ENCODE measurements at regions not wholly inside any gene's neighbourhood (a gene's known extent, or its start where the extent isn't known, plus 50 kb on each side); places are given as distances from the start of the nearest gene placed in this dataset.
A peak's percentile ranks its signal among the peaks of the same experiment; 100 is the strongest.

DNA sequence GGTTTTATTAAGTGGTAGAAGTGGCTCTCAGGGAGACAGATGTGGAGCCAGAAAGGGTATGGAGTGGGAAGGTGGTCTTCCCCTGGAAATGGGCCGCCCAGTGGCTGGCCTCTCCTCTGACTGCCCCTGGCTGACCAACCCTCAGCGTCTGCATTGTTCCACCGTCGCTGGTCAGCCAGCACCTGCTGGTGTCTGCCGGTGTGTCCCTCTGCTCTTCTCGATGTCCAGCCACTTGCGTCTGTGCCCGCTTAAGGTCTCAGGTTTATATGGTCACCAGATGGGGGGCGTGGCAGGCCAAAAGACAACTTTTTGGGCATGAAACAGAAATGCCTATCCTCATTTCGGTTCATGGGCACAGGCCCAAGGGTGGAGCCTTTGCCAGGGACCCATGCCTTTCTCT is 1221.5 kb downstream of the JRKL start:
- no peak for DNase-seq
- Histone ChIP-seq H3K4me1 (replicated peaks; ENCODE audit: insufficient read depth) (no peaks in the 10 kb centered on the region), H4K20me1 (ENCODE audit: insufficient read depth) (no peaks in the 10 kb centered on the region), H3K9me2 (ENCODE audit: insufficient read depth) (no peaks in the 10 kb centered on the region), H3K27me3 (ENCODE audit: insufficient read depth, low read depth) (no peaks in the 10 kb centered on the region), H2AFZ (no peak overlapping the region), H3K36me3 (ENCODE audit: low read depth) (no peaks in the 10 kb centered on the region), H3K27ac (no peak overlapping the region), H3K9me3 (ENCODE audit: insufficient read depth, low read depth) (no peaks in the 10 kb centered on the region), H3K4me2 (no peak overlapping the region), H3K79me2 (ENCODE audit: low read depth) (no peaks in the 10 kb centered on the region), H3F3A (ENCODE audit: insufficient read depth, low read depth) (no peaks in the 10 kb centered on the region), H3K4me3 (no peak overlapping the region)
- ChIA-PET CTCF (no interaction called here), POLR2A (ENCODE audit: unreplicated experiment) (no interaction called here)
- intact Hi-C loops (cut with micrococcal nuclease; ENCODE audit: unreplicated experiment): no loop called here
- no peak for TF ChIP-seq EZH2 (IDR thresholded peaks at IDR 0.05; ENCODE audit: low read depth)
- no TSS peak for BruUV-seq (replicated peaks)

DNA sequence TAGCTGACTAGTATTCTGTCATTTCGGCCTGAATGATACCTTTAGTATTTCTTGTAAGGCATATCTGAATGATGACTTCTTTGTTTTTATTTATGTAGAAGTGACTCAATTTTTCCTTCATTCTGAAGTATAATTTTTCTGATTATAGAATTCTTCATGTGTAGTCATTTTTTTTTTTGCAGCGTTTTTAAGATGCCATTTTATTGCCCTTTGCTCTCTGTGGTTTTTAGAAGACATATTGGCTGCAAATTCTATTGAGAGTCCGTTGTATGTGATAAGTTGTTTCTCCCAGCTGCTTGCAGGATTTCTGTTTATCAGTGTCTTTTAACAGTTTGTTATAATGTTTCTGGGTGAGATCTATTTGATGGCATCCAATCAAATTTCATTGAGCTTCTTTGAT is 1224.8 kb downstream of the JRKL start:
- Histone ChIP-seq H3K79me2 (ENCODE audit: low read depth) (no peaks in the 10 kb centered on the region), H2AFZ (no peak overlapping the region), H3K27me3 (ENCODE audit: insufficient read depth, low read depth) (no peaks in the 10 kb centered on the region), H3K4me1 (replicated peaks; ENCODE audit: insufficient read depth) (no peaks in the 10 kb centered on the region), H4K20me1 (ENCODE audit: insufficient read depth) (no peaks in the 10 kb centered on the region), H3K27ac (no peak overlapping the region), H3K4me3 (no peak overlapping the region), H3K4me2 (no peak overlapping the region), H3K9me2 (ENCODE audit: insufficient read depth) (no peaks in the 10 kb centered on the region), H3K36me3 (ENCODE audit: low read depth) (no peaks in the 10 kb centered on the region), H3K9me3 (ENCODE audit: insufficient read depth, low read depth) (no peaks in the 10 kb centered on the region), H3F3A (ENCODE audit: insufficient read depth, low read depth) (no peaks in the 10 kb centered on the region)
- BruUV-seq (replicated peaks): no TSS peak
- ChIA-PET CTCF (no interaction called here), POLR2A (ENCODE audit: unreplicated experiment) (no interaction called here)
- intact Hi-C loops (cut with micrococcal nuclease; ENCODE audit: unreplicated experiment): no loop called here
- no peak for TF ChIP-seq EZH2 (IDR thresholded peaks at IDR 0.05; ENCODE audit: low read depth)
- TF ChIP-seq, protein P1, sequence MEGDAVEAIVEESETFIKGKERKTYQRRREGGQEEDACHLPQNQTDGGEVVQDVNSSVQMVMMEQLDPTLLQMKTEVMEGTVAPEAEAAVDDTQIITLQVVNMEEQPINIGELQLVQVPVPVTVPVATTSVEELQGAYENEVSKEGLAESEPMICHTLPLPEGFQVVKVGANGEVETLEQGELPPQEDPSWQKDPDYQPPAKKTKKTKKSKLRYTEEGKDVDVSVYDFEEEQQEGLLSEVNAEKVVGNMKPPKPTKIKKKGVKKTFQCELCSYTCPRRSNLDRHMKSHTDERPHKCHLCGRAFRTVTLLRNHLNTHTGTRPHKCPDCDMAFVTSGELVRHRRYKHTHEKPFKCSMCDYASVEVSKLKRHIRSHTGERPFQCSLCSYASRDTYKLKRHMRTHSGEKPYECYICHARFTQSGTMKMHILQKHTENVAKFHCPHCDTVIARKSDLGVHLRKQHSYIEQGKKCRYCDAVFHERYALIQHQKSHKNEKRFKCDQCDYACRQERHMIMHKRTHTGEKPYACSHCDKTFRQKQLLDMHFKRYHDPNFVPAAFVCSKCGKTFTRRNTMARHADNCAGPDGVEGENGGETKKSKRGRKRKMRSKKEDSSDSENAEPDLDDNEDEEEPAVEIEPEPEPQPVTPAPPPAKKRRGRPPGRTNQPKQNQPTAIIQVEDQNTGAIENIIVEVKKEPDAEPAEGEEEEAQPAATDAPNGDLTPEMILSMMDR (conservative IDR thresholded peaks at IDR 0.05): no peak
- no peak for DNase-seq

DNA sequence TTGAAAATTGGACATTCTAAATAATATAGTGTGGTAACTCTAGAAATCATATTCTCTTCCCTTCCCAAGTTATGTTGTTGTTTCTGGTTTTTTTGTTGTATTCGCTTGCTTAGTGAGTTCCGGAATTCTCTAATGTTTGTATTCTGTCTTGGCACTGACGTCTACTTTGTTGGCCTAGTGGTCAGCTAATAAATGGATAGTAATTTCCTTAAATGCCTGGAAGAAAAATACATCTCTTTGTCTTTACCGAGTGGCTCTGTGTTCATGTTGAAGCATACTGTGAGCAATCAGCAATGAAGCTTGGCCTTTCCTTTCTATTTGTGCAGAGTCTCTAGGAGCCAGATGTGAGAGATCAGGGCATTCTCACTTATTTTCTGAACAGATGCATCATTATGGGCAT is 1225.7 kb downstream of the JRKL start:
- Histone ChIP-seq H3F3A (ENCODE audit: insufficient read depth, low read depth) (no peaks in the 10 kb centered on the region), H3K27ac (no peak overlapping the region), H4K20me1 (ENCODE audit: insufficient read depth) (no peaks in the 10 kb centered on the region), H3K4me2 (no peak overlapping the region), H3K79me2 (ENCODE audit: low read depth) (no peaks in the 10 kb centered on the region), H3K27me3 (ENCODE audit: insufficient read depth, low read depth) (no peaks in the 10 kb centered on the region), H3K36me3 (ENCODE audit: low read depth) (no peaks in the 10 kb centered on the region), H3K9me3 (ENCODE audit: insufficient read depth, low read depth) (no peaks in the 10 kb centered on the region), H3K9me2 (ENCODE audit: insufficient read depth) (no peaks in the 10 kb centered on the region), H3K4me3 (no peak overlapping the region), H3K4me1 (replicated peaks; ENCODE audit: insufficient read depth) (no peaks in the 10 kb centered on the region), H2AFZ (no peak overlapping the region; the same call in 1 of the 2 replicates)
- peak in 1 of 2 experiments; percentile 0 for DNase-seq
- POLR2A ChIA-PET (ENCODE audit: unreplicated experiment): no interaction called here
- TF ChIP-seq EZH2 (IDR thresholded peaks at IDR 0.05; ENCODE audit: low read depth): no peak
- TF ChIP-seq, protein P1 (conservative IDR thresholded peaks at IDR 0.05): no peak
- BruUV-seq (replicated peaks): no TSS peak
- intact Hi-C loops (cut with micrococcal nuclease; ENCODE audit: unreplicated experiment): no loop called here
- CTCF ChIA-PET: no interaction called here

DNA sequence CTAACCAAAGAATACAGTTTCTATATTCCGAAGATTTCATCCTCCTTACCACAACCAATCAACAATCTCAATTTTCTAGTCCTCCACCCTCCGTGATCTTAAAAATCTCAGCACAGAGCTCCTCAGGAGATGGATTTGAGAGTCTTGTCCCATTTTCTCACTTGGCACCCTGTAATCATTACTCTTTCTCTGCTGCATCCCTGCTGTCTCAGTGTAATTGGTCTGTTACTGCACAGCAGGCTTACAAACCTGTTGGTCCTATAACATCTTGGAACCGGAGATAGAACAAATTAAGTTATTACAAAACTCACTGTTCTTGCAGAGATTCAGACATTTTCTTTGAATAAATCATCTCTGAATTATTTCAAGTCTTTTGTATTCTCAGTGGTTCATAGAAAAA is 1227.2 kb downstream of the JRKL start:
- POLR2A ChIA-PET (ENCODE audit: unreplicated experiment): no interaction called here
- intact Hi-C loops (cut with micrococcal nuclease; ENCODE audit: unreplicated experiment): no loop called here

More for the DNA sequence above, 1227.2 kb downstream of the JRKL start:
- DNase-seq: peak in 1 of 2 experiments; percentile 26
- no peaks in the 10 kb centered on the region for H3K4me1 ChIP-seq (replicated peaks; ENCODE audit: insufficient read depth)
- no peaks in the 10 kb centered on the region for H4K20me1 ChIP-seq (ENCODE audit: insufficient read depth)
- no peaks in the 10 kb centered on the region for H3K79me2 ChIP-seq (ENCODE audit: low read depth)
- H3K27ac ChIP-seq: no peak overlapping the region
- BruUV-seq (replicated peaks): no TSS peak
- CTCF ChIA-PET: no interaction called here
- H3K9me3 ChIP-seq (ENCODE audit: insufficient read depth, low read depth): no peaks in the 10 kb centered on the region
- no peaks in the 10 kb centered on the region for H3K27me3 ChIP-seq (ENCODE audit: insufficient read depth, low read depth)
- TF ChIP-seq EZH2 (IDR thresholded peaks at IDR 0.05; ENCODE audit: low read depth): no peak
- TF ChIP-seq, protein P1 (conservative IDR thresholded peaks at IDR 0.05): no peak
- no peak overlapping the region for H2AFZ ChIP-seq
- H3K4me2 ChIP-seq: no peak overlapping the region
- no peaks in the 10 kb centered on the region for H3K36me3 ChIP-seq (ENCODE audit: low read depth)
- H3K9me2 ChIP-seq (ENCODE audit: insufficient read depth): no peaks in the 10 kb centered on the region
- H3F3A ChIP-seq (ENCODE audit: insufficient read depth, low read depth): no peaks in the 10 kb centered on the region
- no peak overlapping the region for H3K4me3 ChIP-seq

Measured in PC-9 (cell line).